Fibroblast of villous mesenchyme (primary cell): ENCODE measurements at regions not wholly inside any gene's neighbourhood (a gene's known extent, or its start where the extent isn't known, plus 50 kb on each side); places are given as distances from the start of the nearest gene placed in this dataset.

Experiments
- DNase-seq: peaks from one replicate; pipeline ENCODE4 v3.0.0-alpha.2; 2010; ENCODE audit warnings: low read depth
- H3K4me3 ChIP-seq: 2 replicates; pipeline ENCODE4 v1.5.1; 2011; ENCODE audit warnings: low read depth, mild to moderate bottlenecking, low read length
- TF ChIP-seq, protein P1 (sequence below): IDR thresholded peaks from 2 replicates; pipeline ENCODE4 v1.5.1; 2012; ENCODE audit warnings: low read depth, mild to moderate bottlenecking, low read length; ENCODE audit not compliant: insufficient read depth

DNA sequence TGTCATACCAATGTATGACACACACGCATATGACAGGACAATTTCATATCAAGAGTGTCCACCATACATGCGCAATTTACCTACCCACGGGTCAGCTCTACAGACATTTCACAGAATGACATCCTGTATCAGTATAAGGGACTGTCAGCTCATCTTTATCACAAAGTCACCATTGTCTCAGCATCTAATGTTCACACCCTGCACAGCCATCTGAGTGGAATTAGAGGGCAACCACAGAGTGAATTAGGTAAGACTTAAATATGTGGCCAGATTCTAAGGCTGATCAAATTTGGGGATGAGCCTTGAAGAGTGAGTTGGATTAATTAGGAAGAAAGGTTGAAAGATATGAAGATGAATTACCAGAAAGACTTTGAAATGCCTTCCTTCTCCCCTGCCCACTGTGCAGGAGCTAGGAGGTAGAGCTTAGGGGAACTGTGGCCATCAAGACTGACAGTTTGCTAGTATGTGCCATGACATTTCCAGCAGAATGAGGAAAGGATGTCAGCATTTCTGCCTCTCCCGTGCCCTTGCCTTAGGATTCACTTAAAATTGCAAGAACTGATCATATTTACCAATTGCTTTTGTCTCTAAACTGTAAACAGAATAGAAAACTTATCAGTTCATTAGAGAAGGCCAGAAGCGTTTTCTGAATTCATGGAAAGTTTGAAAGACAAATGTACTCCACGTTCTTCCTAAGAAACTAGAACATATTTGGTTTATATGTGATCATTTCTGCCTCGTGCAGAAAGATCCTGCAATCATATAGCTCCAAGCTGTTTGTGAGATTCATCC is 121.1 kb downstream of the DDX1 start:
- TF ChIP-seq, protein P1, sequence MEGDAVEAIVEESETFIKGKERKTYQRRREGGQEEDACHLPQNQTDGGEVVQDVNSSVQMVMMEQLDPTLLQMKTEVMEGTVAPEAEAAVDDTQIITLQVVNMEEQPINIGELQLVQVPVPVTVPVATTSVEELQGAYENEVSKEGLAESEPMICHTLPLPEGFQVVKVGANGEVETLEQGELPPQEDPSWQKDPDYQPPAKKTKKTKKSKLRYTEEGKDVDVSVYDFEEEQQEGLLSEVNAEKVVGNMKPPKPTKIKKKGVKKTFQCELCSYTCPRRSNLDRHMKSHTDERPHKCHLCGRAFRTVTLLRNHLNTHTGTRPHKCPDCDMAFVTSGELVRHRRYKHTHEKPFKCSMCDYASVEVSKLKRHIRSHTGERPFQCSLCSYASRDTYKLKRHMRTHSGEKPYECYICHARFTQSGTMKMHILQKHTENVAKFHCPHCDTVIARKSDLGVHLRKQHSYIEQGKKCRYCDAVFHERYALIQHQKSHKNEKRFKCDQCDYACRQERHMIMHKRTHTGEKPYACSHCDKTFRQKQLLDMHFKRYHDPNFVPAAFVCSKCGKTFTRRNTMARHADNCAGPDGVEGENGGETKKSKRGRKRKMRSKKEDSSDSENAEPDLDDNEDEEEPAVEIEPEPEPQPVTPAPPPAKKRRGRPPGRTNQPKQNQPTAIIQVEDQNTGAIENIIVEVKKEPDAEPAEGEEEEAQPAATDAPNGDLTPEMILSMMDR = no peak
- no peak overlapping the region for H3K4me3 ChIP-seq
- DNase-seq = no peak

DNA sequence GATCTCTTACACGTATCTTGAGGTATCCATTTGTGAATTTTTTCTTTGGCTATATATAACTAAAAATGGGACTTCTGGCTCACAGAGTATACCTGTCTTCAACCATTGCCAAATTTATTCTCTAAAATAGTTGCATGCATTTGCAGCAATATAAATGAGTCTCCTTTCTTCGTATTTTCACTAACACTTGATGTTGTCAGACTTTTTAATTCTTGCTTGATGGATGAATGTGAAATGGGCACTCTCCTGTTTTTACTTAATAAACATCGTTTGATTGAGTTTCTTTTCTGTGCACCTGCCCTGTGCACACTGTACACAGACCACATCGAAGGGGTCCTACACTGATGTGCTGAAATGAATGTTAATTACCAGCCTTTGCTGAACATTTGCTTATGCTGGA is 121.8 kb downstream of the DDX1 start:
- TF ChIP-seq, protein P1 = no peak
- no peak for DNase-seq

DNA sequence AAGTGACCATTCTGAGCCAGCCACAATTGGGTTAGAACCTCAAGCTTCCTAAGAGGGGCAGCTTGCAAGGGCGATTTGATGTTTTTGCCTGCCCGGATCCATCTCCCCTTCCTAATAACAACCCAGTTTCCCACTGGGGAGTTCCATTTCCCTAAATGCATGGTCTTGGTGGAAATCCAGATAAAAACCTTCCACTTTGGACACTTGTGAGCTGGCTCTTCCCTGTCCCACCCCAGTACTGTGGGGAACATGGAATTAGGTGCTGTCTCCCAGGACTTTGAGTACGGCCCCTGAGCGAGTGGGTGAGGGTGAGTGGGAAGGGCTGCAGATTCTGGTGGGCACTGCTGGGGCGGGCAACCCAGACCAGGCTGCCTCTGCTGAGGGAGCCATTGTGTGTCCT is 122.3 kb downstream of the DDX1 start:
- no peak for DNase-seq
- TF ChIP-seq, protein P1 = no peak
- H3K4me3 ChIP-seq = no peak overlapping the region

More for the DNA sequence above, 121.8 kb downstream of the DDX1 start:
- H3K4me3 ChIP-seq = no peak overlapping the region

DNA sequence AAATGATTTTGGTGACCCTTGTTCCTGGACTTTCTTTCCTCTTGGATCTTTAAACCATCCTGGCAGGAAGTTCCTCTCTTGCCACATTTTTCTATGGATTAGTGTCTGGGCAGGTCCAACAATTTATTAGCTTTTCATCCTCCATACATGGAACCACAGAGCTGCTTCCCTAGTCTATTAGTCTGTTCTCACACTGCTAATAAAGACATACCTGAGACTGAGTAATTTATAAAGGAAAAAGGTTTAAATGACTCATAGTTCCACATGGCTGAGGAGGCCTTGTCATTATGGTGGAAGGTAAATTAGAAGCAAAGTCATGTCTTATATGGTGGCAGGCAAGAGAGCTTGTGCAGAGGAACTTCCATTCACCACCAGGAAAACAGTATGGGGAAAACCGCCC is 122.9 kb downstream of the DDX1 start:
- H3K4me3 ChIP-seq = no peak overlapping the region
- TF ChIP-seq, protein P1 = no peak
- no peak for DNase-seq

DNA sequence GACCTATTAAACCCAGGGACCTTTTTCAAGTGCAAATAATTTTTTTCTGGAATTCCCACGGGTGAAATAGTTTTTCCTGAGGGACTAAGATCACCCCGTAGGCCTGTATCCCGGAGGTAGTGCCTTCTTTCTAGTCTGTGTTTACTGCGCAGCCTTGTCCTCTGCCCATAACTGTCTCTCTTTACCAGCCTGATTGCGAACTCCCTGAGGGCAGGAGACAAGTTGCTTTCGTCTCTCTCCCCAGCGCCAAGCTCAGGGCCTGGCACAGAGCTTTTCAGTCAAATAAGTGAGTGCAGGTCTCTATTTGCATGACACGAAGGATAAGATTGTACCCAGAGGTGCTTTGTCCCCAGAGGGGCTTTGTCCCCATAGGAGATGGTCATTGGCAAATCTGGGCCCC is 123.9 kb downstream of the DDX1 start:
- no peak overlapping the region for H3K4me3 ChIP-seq
- no peak for DNase-seq
- TF ChIP-seq, protein P1 = no peak

DNA sequence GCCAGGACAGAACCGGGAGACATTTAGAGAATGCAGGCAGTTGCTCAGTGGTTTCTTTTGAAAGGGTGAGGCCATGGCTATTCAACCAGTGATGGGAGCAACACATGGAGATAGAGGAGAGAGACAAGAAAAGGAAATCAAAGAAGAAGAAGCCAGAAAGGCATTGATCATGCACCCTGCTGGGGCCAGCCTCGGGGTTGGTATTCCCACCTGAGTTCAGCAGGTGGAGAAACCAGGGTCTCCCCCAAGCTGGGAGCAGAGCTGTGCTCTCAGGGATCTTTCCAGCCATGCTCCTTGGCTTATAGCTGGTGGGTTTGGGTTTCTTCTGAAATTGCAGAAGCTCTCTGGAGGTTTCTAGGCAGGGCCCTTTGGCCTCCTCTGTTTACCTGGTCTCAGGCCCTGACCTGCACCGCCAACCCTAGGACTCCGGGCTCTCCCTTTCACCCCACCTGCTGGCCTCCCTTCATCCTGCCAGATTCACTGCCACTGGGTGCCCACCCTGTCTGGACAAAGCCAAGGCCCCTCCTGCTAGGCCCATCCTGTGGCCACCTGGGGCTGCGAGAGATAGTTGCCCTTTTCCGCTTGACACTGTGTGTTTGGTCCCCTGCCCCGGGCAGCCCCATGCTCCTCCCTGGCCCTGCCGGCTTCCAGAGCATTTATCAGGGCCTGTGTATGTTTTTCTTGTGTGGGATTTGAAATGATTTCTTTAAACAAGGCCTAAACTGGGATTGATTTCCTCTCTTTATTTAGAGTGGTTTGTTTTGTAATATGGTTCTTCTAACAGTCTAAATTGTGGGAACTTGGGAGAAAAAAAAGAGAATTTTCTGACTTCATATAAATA is 126.7 kb downstream of the DDX1 start:
- TF ChIP-seq, protein P1 = no peak
- no peak for DNase-seq
- H3K4me3 ChIP-seq = no peak overlapping the region
